Central memory CD4-positive, alpha-beta T cell (primary cell): ENCODE measurements at regions not wholly inside any gene's neighbourhood (a gene's known extent, or its start where the extent isn't known, plus 50 kb on each side); places are given as distances from the start of the nearest gene placed in this dataset.

Source experiments
- DNase-seq: peaks from one replicate; pipeline ENCODE4 v3.0.0; 2022

- no peak for DNase-seq
These were observed 1197.5 kb downstream of the EFNB2 start for GRCh38 chr13:105338006-105338405.

DNA sequence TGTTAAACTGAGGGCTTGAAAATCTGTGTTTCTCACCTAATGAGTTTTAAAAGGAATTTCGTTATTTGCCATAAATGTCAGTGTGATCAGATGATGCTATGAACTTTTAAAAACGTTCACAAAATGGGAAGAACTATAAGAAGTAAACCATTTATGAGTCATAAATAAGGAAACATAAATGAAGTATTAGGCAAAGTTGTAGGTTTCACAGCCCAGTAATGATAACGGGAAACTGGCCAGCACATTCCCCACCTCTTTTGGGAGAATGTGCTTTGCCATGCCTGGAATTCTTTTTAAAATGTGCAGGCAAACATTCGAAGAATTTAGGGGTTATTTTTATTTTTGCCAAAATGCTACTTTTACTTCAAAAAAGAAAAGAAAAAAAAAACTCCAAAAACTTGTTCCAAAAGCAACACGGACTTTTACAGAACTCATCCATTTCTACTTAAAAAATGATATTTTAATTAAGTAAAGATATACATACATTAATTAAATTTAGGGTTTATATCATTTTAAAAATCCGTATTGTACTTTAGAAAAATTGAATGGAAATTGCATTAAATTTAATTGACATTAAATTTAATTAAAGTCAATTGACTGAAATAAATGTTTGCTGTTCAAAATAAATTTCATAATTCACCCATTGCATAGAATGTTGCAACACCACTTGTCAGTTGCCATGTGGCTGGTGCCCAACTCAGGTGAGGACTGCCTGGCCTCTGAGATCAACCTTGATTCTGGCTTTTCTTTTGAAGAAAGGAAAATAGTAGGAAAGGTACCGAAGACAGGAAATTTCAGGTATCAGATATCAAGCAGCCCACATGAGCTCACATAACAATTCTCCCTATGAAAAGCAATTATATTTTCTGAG is 1198.5 kb downstream of the EFNB2 start:
- DNase-seq = no peak

DNA sequence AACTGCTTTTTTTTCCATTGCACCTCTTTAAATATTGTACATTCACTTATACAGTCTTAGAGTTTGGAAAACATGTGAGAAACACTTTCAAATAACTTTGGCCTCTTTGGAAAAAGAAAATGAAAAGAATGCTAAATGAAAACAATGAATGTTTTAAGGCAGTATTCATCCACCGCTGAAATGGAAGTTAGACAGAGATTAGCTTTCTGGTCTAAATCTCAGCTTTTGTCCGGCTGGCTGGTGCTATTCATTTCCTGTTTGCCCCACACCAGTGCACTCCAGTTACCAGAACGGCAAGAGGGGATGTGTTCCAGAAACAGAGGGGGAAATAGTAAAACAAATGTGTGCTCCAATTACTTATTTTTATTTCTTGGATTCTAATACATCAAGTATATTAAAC is 1201.3 kb downstream of the EFNB2 start:
- DNase-seq = no peak

GRCh38 chr13:105333416-105333815 is 1202.0 kb downstream of the EFNB2 start:
- DNase-seq = no peak

- no peak for DNase-seq
These were observed 1206.1 kb downstream of the EFNB2 start for GRCh38 chr13:105329359-105329758.

DNA sequence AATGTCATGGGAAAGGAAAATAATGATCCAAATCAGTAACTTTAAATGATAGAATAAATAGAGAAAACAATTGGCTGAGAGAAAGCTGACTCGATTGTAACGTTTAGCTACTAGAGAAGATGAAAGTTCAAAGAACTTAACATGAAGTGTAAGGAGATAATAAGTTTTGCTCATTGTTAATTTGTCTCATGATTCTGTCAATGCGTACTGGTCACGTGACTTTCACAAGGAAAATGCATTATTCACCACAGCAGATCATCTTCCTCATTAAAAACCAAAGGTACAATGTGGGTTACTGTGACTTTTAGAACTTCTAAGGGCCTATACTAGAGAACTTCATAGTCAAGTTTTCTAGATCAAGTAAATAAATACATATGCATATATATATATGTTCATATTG is 1207.2 kb downstream of the EFNB2 start:
- no peak for DNase-seq

DNA sequence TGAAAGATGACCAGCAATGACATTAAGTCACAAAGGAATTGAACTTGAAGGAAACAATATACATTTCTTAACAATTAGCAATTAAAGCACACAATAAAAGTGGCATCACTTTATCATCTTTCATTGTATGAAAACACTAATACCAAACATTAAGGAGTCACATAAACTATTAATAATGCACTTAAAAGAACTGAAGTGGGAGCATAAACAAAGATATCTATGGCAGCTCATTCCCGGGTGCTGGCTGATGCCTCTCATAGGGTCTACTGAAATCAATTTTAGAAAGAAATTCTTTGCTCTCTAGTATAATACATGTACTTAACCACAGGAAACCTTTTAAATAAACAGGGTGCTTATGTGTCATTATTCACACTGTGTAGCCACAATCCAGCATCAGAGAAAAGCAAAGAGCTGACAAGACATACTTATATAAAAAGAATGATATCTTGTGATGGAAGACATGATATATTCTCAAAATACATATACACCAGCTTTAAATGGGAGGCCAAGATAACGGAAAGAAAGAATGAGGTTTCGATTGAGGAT is 1207.8 kb downstream of the EFNB2 start:
- no peak for DNase-seq

DNA sequence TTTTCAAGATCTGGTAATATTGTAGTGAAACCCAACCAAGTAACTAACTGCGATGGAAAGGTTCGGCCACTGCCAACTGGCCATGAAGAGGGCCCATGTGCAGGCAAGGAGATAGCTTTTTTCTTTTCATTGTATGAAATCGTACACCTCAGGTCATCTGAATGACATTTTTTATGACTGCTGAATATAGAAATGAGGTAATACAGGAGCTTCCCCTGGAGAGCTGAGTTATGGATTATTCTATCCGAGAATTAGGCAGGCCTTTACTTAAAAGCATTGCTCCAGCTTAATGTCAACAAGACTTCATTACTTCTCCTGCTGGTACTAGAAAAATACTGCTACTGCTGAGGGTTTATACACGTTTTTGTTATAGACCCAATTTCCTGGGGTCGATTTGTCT is 1215.6 kb downstream of the EFNB2 start:
- no peak for DNase-seq

DNA sequence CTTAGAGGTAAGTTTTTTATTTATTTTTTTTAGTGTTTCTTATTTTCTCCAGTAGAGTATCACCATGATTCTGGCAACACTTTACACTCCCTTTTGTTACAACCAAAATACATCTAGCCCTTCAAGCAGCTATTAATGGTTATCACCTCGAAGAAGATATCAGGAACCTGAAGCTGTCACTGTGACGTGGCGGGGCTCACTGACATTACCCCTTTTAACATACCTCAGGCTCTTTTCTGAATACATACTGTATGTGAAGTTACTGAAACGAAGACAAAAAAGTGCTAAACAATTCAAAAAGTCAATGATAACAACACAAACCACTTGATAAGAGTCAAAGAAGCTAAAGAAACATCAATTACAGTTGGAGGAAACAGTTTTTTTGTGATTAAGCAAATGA is 1218.7 kb downstream of the EFNB2 start:
- DNase-seq = no peak

DNA sequence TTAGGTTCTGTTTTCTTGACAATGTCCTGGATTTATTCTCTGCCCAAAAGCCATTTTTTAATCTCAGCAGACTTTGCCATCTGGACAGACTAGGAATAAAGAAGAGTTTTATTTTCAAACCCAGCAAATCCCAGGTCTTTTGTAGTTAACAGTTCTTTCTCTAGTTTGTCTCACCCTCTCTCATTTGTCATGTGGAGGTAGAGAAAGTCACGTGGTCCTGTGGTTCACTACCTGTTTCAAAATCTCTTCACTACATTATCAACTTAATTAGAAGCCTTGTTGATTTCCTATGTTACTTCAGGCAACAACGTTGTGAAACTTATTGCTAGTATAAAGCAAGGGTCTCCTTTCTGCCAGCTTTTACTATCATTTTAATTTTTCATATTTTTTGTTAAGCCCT is 1222.6 kb downstream of the EFNB2 start:
- DNase-seq = no peak

- no peak for DNase-seq
These were observed 1224.4 kb downstream of the EFNB2 start for GRCh38 chr13:105311094-105311493.

DNA sequence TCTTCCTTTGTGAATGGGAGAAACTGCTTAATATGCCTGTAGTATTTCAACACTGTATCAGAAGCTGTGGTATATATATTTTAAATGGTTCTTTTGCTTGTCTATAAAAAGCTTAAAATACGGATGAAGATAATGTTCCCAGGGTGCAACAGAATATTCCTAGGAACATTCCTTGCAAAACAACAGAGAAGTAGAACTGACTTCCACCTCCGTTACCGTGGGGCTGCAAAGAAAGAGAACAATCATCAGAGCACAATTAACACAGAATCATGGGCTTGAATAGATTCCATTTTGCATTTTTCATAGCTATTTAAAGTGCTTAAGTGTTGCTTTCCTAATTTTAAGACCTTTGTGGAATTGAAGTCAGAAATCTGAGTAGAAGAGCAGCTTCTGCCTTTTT is 1227.7 kb downstream of the EFNB2 start:
- DNase-seq = no peak

- no peak for DNase-seq
These were observed 1237.6 kb downstream of the EFNB2 start for GRCh38 chr13:105297839-105298238.

GRCh38 chr13:105291987-105292386 is 1243.5 kb downstream of the EFNB2 start:
- DNase-seq = no peak

DNA sequence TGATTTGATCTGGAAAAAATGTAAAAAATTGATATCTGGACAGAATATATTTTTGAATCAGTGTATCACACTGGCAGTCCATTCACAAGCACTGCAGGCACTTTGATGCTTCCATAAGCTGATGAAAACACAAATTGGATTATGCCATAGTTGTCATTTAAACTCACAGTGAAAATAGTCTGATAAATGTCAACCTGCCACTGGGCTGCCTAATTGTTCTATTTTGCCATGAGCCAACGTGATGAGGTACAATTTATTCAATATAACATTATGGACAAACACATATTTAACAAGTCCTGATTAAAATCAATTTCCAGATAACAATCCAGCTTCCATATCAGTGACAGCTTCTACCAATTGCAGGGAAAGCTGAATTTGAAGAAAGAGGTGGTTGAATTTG is 1244.9 kb downstream of the EFNB2 start:
- DNase-seq = no peak

DNA sequence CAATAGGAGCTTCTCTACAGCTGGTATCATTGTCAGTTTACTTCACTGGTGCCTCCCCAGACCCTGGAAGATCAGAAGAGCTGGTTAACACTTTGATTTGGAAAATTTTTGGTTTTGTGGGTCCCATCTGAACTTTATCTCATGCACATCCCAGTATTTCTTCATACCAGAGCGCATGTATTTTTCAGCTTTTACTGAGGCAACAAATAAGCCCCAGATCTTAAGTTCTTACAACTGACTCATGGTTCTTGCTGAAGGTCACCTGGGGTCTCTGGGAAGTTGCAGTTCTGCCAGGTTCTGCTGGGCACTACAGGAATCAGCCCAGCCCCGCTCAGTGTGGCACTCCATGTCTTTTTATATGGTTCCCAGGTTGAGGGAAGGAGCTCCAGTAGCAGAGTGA is 1249.9 kb downstream of the EFNB2 start:
- no peak for DNase-seq

DNA sequence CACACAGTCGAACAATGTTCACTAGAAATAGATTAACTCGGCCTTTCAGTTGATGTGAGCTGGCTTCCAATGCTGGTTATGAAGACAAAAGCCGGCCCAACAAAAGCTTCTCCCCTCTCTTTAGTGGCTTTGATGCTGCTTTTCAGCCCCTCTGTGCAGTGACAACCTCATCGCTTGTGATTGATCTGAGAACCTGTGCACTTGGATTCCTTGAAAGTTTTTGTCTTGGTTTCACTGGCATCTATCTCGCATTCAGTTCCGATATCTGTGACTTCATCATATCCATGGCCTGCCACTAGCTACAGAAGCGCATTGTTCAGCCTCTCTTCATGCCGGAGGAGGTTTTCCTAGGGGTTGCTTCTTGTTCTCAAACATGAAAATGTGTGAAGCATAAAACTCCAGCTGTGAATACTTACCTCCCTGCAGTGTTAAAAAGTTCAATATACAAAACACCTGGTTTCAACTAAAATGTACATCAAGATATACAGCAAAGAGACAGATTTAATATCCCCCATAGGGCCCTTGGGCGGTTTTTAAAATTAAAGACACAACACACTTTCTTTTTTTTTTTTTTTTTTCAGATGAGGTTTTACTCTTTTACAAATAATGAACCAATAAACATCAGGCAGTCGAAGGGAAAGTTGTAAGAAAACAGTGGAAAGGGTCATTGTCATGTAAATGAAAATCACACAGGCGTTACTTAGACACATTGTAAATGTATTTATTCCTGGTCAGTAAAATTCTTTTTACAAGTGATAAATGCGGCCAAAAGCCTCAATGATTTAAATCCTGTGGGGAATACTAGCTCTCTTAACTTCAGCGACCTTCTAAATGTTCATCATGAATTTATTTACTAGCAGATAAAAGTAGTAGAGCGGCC is 1252.8 kb downstream of the EFNB2 start:
- DNase-seq = no peak

- DNase-seq = no peak
These were observed 1256.5 kb downstream of the EFNB2 start for GRCh38 chr13:105278943-105279381.

- no peak for DNase-seq
These were observed 1258.9 kb downstream of the EFNB2 start for GRCh38 chr13:105276571-105276970.

DNA sequence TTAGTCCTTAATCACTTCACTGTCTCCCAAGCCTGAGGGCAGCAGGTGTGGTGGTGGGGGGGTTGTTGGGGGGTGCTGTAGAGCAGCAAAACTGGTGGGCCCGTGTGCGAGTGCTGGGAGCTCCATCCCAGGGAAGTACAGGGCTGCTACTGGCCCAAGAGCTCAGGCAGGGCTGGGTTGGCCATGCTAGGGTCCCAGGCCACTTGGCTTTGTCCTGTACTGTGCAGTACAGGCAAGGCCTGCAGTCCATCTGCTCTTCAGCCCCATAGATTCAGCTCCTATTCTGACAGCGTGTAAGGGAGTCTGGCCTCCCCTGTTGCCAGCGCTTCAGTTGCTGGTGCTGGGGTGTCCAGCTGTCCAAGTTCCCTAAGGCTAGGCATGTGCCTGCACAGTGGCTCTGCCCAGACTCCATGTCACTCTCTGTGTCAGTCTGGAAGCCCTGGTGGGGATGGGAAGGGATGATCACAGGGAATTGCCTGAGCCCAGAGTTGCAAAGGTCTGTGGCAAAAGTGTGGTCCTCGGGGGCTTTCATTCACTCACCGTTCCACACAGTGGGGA is 1261.7 kb downstream of the EFNB2 start:
- DNase-seq = no peak

GRCh38 chr13:105272660-105273631 is 1262.5 kb downstream of the EFNB2 start:
- no peak for DNase-seq

DNA sequence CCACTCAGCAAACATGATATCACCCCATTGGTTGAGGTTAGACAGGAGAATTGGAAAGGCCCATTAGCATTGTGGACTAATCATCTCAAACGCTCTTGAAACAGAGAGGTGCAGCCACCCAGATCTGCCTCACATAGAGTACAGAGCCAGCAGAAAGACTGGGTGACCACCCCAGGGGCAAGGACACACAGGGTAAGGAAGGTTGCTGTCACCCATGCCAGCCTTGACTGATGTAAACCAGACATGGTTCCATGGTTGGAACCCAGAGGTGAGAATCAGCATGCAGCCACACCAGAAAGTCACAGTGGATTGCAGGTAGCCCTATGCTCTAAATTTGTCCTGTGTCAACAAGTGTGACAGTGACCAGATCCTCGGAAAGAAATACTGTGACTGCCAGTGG is 1268.8 kb downstream of the EFNB2 start:
- DNase-seq = no peak
